ENCODE measurements at regions not wholly inside any gene's neighbourhood (a gene's known extent, or its start where the extent isn't known, plus 50 kb on each side); places are given as distances from the start of the nearest gene placed in this dataset.

DNA sequence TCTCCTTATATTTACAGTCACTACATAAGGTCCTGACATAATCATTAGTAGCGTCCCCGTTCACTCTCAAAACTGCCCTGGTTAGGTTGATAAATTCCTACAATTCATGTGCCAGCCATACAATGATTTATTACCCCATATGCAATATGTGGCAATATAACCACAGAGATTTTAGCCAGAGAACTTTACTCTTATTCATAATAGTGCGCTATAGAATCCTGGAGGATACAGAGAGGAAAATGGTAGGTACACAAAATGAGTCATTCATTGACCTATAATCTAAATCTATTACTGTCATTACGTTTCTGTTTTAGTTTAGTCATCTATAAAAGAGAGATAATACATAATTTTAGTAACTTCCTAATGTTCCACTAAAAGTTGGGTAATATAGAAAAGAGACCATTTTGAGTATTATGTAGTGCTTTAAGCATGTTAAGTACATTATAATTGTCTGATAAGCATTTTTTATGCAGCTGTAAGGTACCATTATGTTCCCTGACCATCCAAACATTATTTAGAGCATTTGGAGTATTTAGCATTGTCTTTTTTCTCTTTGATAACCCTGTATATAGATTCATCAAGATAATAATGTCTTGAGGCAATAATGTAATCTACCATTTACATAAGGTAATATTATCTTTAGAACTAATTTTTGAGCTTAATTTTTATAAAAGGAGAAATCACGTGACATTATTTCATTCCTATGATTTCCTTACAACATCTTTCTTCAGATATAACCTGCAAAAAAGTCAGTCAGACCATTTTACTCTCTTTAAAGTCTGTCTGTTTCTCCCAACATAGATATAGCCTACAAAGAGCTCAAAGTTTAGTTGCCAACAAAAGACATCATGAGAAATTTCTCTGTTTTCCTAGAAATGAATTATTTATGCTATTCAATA lies 655.5 kb upstream of the ZNF608 start:
- Histone ChIP-seq H3K27me3 (ENCODE audit: control insufficient read depth in 4 of 4, insufficient read depth in 4 of 4, low read length in 3 of 4) (no peaks in the 10 kb centered on the region), H3K27ac (ENCODE audit: low read depth in 1 of 2, low read length in 2 of 2) (no peak overlapping the region), H3K4me3 (ENCODE audit: low read depth in 1 of 3, low read length in 3 of 3) (no peak overlapping the region), H3K4me1 (ENCODE audit: control insufficient read depth in 4 of 4, insufficient read depth in 4 of 4, low read length in 3 of 4) (no peaks in the 10 kb centered on the region), H3K9ac (ENCODE audit: low read depth in 1 of 2, low read length in 2 of 2) (no peak overlapping the region), H3K9me3 (ENCODE audit: control insufficient read depth in 4 of 4, low read length in 3 of 4) (peaks cover 0 to 3% (median 0%) of the 10 kb centered on the region in 4 donors), H3K36me3 (ENCODE audit: control insufficient read depth in 4 of 4, insufficient read depth in 3 of 4, low read depth in 1 of 4, low read length in 3 of 4) (no peaks in the 10 kb centered on the region)
- no peak for DNase-seq (ENCODE audit: low spot score)
- WGBS = 67% methylated on average over 5 of the region's 5 CpGs
- TF ChIP-seq, protein P1, sequence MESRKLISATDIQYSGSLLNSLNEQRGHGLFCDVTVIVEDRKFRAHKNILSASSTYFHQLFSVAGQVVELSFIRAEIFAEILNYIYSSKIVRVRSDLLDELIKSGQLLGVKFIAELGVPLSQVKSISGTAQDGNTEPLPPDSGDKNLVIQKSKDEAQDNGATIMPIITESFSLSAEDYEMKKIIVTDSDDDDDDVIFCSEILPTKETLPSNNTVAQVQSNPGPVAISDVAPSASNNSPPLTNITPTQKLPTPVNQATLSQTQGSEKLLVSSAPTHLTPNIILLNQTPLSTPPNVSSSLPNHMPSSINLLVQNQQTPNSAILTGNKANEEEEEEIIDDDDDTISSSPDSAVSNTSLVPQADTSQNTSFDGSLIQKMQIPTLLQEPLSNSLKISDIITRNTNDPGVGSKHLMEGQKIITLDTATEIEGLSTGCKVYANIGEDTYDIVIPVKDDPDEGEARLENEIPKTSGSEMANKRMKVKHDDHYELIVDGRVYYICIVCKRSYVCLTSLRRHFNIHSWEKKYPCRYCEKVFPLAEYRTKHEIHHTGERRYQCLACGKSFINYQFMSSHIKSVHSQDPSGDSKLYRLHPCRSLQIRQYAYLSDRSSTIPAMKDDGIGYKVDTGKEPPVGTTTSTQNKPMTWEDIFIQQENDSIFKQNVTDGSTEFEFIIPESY (IDR thresholded peaks at IDR 0.05) = no peak
- TF ChIP-seq NR2F2 (IDR thresholded peaks at IDR 0.05) (no peak), FOXA2 (IDR thresholded peaks at IDR 0.05) (no peak), HNF4A (conservative IDR thresholded peaks at IDR 0.05) (no peak), JUND (IDR thresholded peaks at IDR 0.05) (no peak)
- TF ChIP-seq, protein P2, sequence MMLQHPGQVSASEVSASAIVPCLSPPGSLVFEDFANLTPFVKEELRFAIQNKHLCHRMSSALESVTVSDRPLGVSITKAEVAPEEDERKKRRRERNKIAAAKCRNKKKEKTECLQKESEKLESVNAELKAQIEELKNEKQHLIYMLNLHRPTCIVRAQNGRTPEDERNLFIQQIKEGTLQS (IDR thresholded peaks at IDR 0.05) = no peak
- TF ChIP-seq, protein P3, sequence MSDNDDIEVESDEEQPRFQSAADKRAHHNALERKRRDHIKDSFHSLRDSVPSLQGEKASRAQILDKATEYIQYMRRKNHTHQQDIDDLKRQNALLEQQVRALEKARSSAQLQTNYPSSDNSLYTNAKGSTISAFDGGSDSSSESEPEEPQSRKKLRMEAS (IDR thresholded peaks at IDR 0.05) = no peak

DNA sequence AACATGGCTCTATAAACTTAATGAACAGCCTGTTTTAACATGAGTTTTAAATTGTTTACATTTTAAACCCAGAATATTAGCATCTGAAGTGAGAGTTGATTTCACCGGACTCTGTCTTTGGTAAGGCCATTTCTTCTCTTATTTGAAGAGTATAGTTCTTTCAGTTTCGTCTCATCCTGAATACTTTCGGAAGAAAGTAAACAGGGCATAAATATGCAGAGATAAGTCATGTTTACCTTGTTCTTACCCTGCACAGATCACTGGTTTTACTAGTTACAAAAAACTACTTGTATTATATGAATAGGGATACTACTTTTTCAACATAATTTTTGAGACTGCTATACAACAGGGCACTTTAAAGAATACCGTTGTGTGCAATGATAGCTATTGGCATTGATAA lies 656.3 kb upstream of the ZNF608 start:
- DNase-seq (ENCODE audit: low spot score) = no peak
- 34% methylated on average over 4 of the region's 4 CpGs for WGBS
- peak overlapping the region in 1 of 2 donors; percentile 42 for H3K9ac ChIP-seq (ENCODE audit: low read depth in 1 of 2, low read length in 2 of 2)
- no peaks in the 10 kb centered on the region for H3K4me1 ChIP-seq (ENCODE audit: control insufficient read depth in 4 of 4, insufficient read depth in 4 of 4, low read length in 3 of 4)
- H3K27me3 ChIP-seq (ENCODE audit: control insufficient read depth in 4 of 4, insufficient read depth in 4 of 4, low read length in 3 of 4) = no peaks in the 10 kb centered on the region
- H3K36me3 ChIP-seq (ENCODE audit: control insufficient read depth in 4 of 4, insufficient read depth in 3 of 4, low read depth in 1 of 4, low read length in 3 of 4) = no peaks in the 10 kb centered on the region
- H3K9me3 ChIP-seq (ENCODE audit: control insufficient read depth in 4 of 4, low read length in 3 of 4) = peaks cover 0 to 3% (median 0%) of the 10 kb centered on the region in 4 donors
- TF ChIP-seq EGR1 (IDR thresholded peaks at IDR 0.05; ENCODE audit: low read depth in 2 of 2) = no peak
- TF ChIP-seq GABPA (IDR thresholded peaks at IDR 0.05 in 1 of 2, conservative IDR thresholded peaks at IDR 0.05 in 1 of 2) = no peak
- TF ChIP-seq FOXA2 (IDR thresholded peaks at IDR 0.05) = peak; percentile 18
- TF ChIP-seq RXRA (IDR thresholded peaks at IDR 0.05) = no peak
- peak overlapping the region in 2 of 3 donors; percentile 11 for H3K4me3 ChIP-seq (ENCODE audit: low read depth in 1 of 3, low read length in 3 of 3)
- H3K27ac ChIP-seq (ENCODE audit: low read depth in 1 of 2, low read length in 2 of 2) = no peak overlapping the region

DNA sequence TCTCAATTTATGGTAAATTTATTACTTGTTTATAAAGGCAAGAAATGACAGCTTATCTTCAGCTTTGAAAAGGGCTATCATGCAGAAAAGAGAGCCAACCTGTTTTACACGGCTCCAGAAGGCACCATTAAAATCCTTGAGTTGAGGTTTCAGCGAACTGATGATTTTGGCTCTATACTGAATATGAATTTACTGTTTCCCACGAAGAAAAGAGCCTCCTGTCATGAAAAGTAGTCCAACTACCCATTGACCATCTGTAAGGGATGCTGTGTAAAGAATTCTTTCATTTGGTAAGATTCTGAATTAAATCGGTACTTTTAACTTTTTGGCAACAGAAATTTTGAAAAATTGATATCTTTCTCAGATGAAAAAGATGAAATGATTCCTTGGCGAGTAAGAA lies 657.6 kb upstream of the ZNF608 start:
- Histone ChIP-seq H3K9me3 (ENCODE audit: control insufficient read depth in 4 of 4, low read length in 3 of 4) (peaks cover 0 to 3% (median 0%) of the 10 kb centered on the region in 4 donors), H3K9ac (ENCODE audit: low read depth in 1 of 2, low read length in 2 of 2) (no peak overlapping the region), H3K27me3 (ENCODE audit: control insufficient read depth in 4 of 4, insufficient read depth in 4 of 4, low read length in 3 of 4) (no peaks in the 10 kb centered on the region), H3K36me3 (ENCODE audit: control insufficient read depth in 4 of 4, insufficient read depth in 3 of 4, low read depth in 1 of 4, low read length in 3 of 4) (no peaks in the 10 kb centered on the region), H3K4me3 (ENCODE audit: low read depth in 1 of 3, low read length in 3 of 3) (no peak overlapping the region), H3K4me1 (ENCODE audit: control insufficient read depth in 4 of 4, insufficient read depth in 4 of 4, low read length in 3 of 4) (peaks cover 0 to 4% (median 2%) of the 10 kb centered on the region in 4 donors), H3K27ac (ENCODE audit: low read depth in 1 of 2, low read length in 2 of 2) (no peak overlapping the region)
- TF ChIP-seq HNF4A (conservative IDR thresholded peaks at IDR 0.05) (no peak), FOXA1 (IDR thresholded peaks at IDR 0.05) (no peak)
- no peak for DNase-seq (ENCODE audit: low spot score)
- WGBS = 86% methylated on average over 5 of the region's 5 CpGs

All from liver (tissue), 7 donors.